Activated CD4-positive, alpha-beta T cell treated with anti-CD3 and anti-CD28 coated beads, Interleukin-2, amount 10 ng/mL, durations not matched to agents 7 days and 5 days (primary cell): ENCODE measurements at regions not wholly inside any gene's neighbourhood (a gene's known extent, or its start where the extent isn't known, plus 50 kb on each side); places are given as distances from the start of the nearest gene placed in this dataset.

Experiments used
- CTCF ChIA-PET: fragments of 350-600 bp; sonication (Branson Sonifier 250); formaldehyde crosslinking; loops from one replicate; lab custom pipeline; 2021; ENCODE audit warnings: antibody characterized with exemption; lab: Charles Lee
- POLR2A ChIA-PET: fragments of 350-600 bp; sonication (Branson Sonifier 250); formaldehyde crosslinking; loops from one replicate; lab custom pipeline; 2021; ENCODE audit warnings: antibody characterized with exemption; lab: Charles Lee
- DNase-seq: peaks from one replicate; pipeline ENCODE4 v3.0.0-alpha.2; 2020
- H3K27ac Mint-ChIP-seq: one replicate; pipeline ENCODE4 v1.8.0; 2021; ENCODE audit warnings: mild to moderate bottlenecking, moderate library complexity, mixed read lengths
- H3K27me3 Mint-ChIP-seq: one replicate; pipeline ENCODE4 v1.8.0; 2021; ENCODE audit warnings: mixed read lengths
- H3K36me3 Mint-ChIP-seq: one replicate; pipeline ENCODE4 v1.8.0; 2021; ENCODE audit warnings: low read depth, mixed read lengths
- H3K4me1 Mint-ChIP-seq: one replicate; pipeline ENCODE4 v1.8.0; 2021; ENCODE audit warnings: mixed read lengths
- H3K4me3 Mint-ChIP-seq: one replicate; pipeline ENCODE4 v1.8.0; 2021; ENCODE audit warnings: mild to moderate bottlenecking, moderate library complexity, mixed read lengths
- H3K9me3 Mint-ChIP-seq: one replicate; pipeline ENCODE4 v1.8.0; 2021; ENCODE audit warnings: mixed read lengths

- CTCF ChIA-PET: no interaction called here
- POLR2A ChIA-PET: no interaction called here
- H3K36me3 Mint-ChIP-seq: no peaks in the 10 kb centered on the region
- DNase-seq: no peak
- no peaks in the 10 kb centered on the region for H3K27me3 Mint-ChIP-seq
- H3K9me3 Mint-ChIP-seq: no peaks in the 10 kb centered on the region
- no peak overlapping the region for H3K4me3 Mint-ChIP-seq
- H3K4me1 Mint-ChIP-seq: no peaks in the 10 kb centered on the region
- H3K27ac Mint-ChIP-seq: no peak overlapping the region
Measured at GRCh38 chr4:43089730-43090129, 197.2 kb downstream of the GRXCR1 start.

- no peak for DNase-seq
- no peak overlapping the region for H3K4me3 Mint-ChIP-seq
- CTCF ChIA-PET: no interaction called here
- H3K4me1 Mint-ChIP-seq: no peaks in the 10 kb centered on the region
- POLR2A ChIA-PET: no interaction called here
- no peaks in the 10 kb centered on the region for H3K27me3 Mint-ChIP-seq
- no peak overlapping the region for H3K27ac Mint-ChIP-seq
- no peaks in the 10 kb centered on the region for H3K9me3 Mint-ChIP-seq
- no peaks in the 10 kb centered on the region for H3K36me3 Mint-ChIP-seq
Measured at GRCh38 chr4:43103048-43103447, 210.5 kb downstream of the GRXCR1 start.

GRCh38 chr4:43112139-43112538 is 219.6 kb downstream of the GRXCR1 start:
- Mint-ChIP-seq H3K9me3 (peaks cover 4% of the 10 kb centered on the region), H3K27me3 (no peaks in the 10 kb centered on the region), H3K4me1 (no peaks in the 10 kb centered on the region), H3K4me3 (no peak overlapping the region), H3K36me3 (no peaks in the 10 kb centered on the region), H3K27ac (no peak overlapping the region)
- ChIA-PET CTCF (no interaction called here), POLR2A (no interaction called here)
- no peak for DNase-seq

- ChIA-PET CTCF (no interaction called here), POLR2A (no interaction called here)
- Mint-ChIP-seq H3K9me3 (peaks cover 4% of the 10 kb centered on the region), H3K27me3 (no peaks in the 10 kb centered on the region), H3K4me1 (no peaks in the 10 kb centered on the region), H3K36me3 (no peaks in the 10 kb centered on the region), H3K4me3 (no peak overlapping the region), H3K27ac (no peak overlapping the region)
- no peak for DNase-seq
Measured at GRCh38 chr4:43113196-43113595, 220.7 kb downstream of the GRXCR1 start.

- Mint-ChIP-seq H3K4me1 (no peaks in the 10 kb centered on the region), H3K9me3 (no peaks in the 10 kb centered on the region), H3K4me3 (no peak overlapping the region), H3K27ac (no peak overlapping the region), H3K36me3 (no peaks in the 10 kb centered on the region), H3K27me3 (no peaks in the 10 kb centered on the region)
- DNase-seq: no peak
- CTCF ChIA-PET: no interaction called here
- POLR2A ChIA-PET: no interaction called here
Measured at GRCh38 chr4:43126595-43126994, 234.1 kb downstream of the GRXCR1 start.

GRCh38 chr4:43130228-43131021 is 237.9 kb downstream of the GRXCR1 start:
- no peaks in the 10 kb centered on the region for H3K9me3 Mint-ChIP-seq
- no peaks in the 10 kb centered on the region for H3K27me3 Mint-ChIP-seq
- ChIA-PET POLR2A (no interaction called here), CTCF (no interaction called here)
- DNase-seq: no peak
- H3K36me3 Mint-ChIP-seq: no peaks in the 10 kb centered on the region
- H3K4me1 Mint-ChIP-seq: no peaks in the 10 kb centered on the region
- H3K4me3 Mint-ChIP-seq: no peak overlapping the region
- H3K27ac Mint-ChIP-seq: no peak overlapping the region

GRCh38 chr4:43132010-43132582 is 239.6 kb downstream of the GRXCR1 start:
- H3K27me3 Mint-ChIP-seq: no peaks in the 10 kb centered on the region
- CTCF ChIA-PET: interaction anchor here (1.0 kb wide), 1 partner anchor 261 kb away, joined by 3 read pairs; no protein-coding TSS in a partner anchor
- H3K36me3 Mint-ChIP-seq: no peaks in the 10 kb centered on the region
- POLR2A ChIA-PET: no interaction called here
- H3K9me3 Mint-ChIP-seq: no peaks in the 10 kb centered on the region
- H3K4me3 Mint-ChIP-seq: no peak overlapping the region
- peak; percentile 57 for DNase-seq
- H3K27ac Mint-ChIP-seq: no peak overlapping the region
- no peaks in the 10 kb centered on the region for H3K4me1 Mint-ChIP-seq

GRCh38 chr4:43133566-43133965 is 241.1 kb downstream of the GRXCR1 start:
- ChIA-PET POLR2A (no interaction called here), CTCF (no interaction called here)
- Mint-ChIP-seq H3K27me3 (no peaks in the 10 kb centered on the region), H3K4me3 (no peak overlapping the region), H3K36me3 (no peaks in the 10 kb centered on the region), H3K27ac (no peak overlapping the region), H3K4me1 (no peaks in the 10 kb centered on the region), H3K9me3 (no peaks in the 10 kb centered on the region)
- no peak for DNase-seq

GRCh38 chr4:43136752-43137151 is 244.2 kb downstream of the GRXCR1 start:
- ChIA-PET POLR2A (no interaction called here), CTCF (no interaction called here)
- H3K36me3 Mint-ChIP-seq: no peaks in the 10 kb centered on the region
- no peak for DNase-seq
- H3K4me1 Mint-ChIP-seq: no peaks in the 10 kb centered on the region
- H3K4me3 Mint-ChIP-seq: no peak overlapping the region
- H3K9me3 Mint-ChIP-seq: no peaks in the 10 kb centered on the region
- H3K27me3 Mint-ChIP-seq: no peaks in the 10 kb centered on the region
- no peak overlapping the region for H3K27ac Mint-ChIP-seq

GRCh38 chr4:43146198-43146597 is 253.7 kb downstream of the GRXCR1 start:
- no peaks in the 10 kb centered on the region for H3K27me3 Mint-ChIP-seq
- no peak overlapping the region for H3K27ac Mint-ChIP-seq
- H3K9me3 Mint-ChIP-seq: no peaks in the 10 kb centered on the region
- no peaks in the 10 kb centered on the region for H3K4me1 Mint-ChIP-seq
- DNase-seq: no peak
- H3K4me3 Mint-ChIP-seq: no peak overlapping the region
- no peaks in the 10 kb centered on the region for H3K36me3 Mint-ChIP-seq
- CTCF ChIA-PET: interaction anchor here (0.7 kb wide), 1 partner anchor 105 kb away, joined by 3 read pairs; no protein-coding TSS in a partner anchor
- POLR2A ChIA-PET: no interaction called here

GRCh38 chr4:43148481-43148880 is 256.0 kb downstream of the GRXCR1 start:
- H3K27ac Mint-ChIP-seq: no peak overlapping the region
- no peak overlapping the region for H3K4me3 Mint-ChIP-seq
- H3K9me3 Mint-ChIP-seq: no peaks in the 10 kb centered on the region
- no peaks in the 10 kb centered on the region for H3K27me3 Mint-ChIP-seq
- ChIA-PET POLR2A (no interaction called here), CTCF (no interaction called here)
- no peak for DNase-seq
- H3K36me3 Mint-ChIP-seq: no peaks in the 10 kb centered on the region
- no peaks in the 10 kb centered on the region for H3K4me1 Mint-ChIP-seq

- no peak for DNase-seq
- POLR2A ChIA-PET: no interaction called here
- Mint-ChIP-seq H3K27ac (no peak overlapping the region), H3K9me3 (no peaks in the 10 kb centered on the region), H3K4me3 (no peak overlapping the region), H3K4me1 (no peaks in the 10 kb centered on the region), H3K27me3 (no peaks in the 10 kb centered on the region), H3K36me3 (no peaks in the 10 kb centered on the region)
- CTCF ChIA-PET: interaction anchor here (0.5 kb wide), 1 partner anchor 1380 kb away, joined by 3 read pairs; no protein-coding TSS in a partner anchor
Measured at GRCh38 chr4:43163101-43163792, 270.7 kb downstream of the GRXCR1 start.

- H3K4me3 Mint-ChIP-seq: no peak overlapping the region
Measured at GRCh38 chr4:43189741-43190140, 297.2 kb downstream of the GRXCR1 start.

More at GRCh38 chr4:43189741-43190140, 297.2 kb downstream of the GRXCR1 start:
- Mint-ChIP-seq H3K9me3 (peaks cover 4% of the 10 kb centered on the region), H3K36me3 (no peaks in the 10 kb centered on the region), H3K27ac (no peak overlapping the region), H3K27me3 (no peaks in the 10 kb centered on the region), H3K4me1 (no peaks in the 10 kb centered on the region)
- CTCF ChIA-PET: interaction anchor here (0.6 kb wide), 1 partner anchor 459 kb away, joined by 5 read pairs; no protein-coding TSS in a partner anchor
- no peak for DNase-seq
- POLR2A ChIA-PET: no interaction called here
